ENCODE measurements at regions not wholly inside any gene's neighbourhood (a gene's known extent, or its start where the extent isn't known, plus 50 kb on each side); places are given as distances from the start of the nearest gene placed in this dataset.

GRCh38 chr13:65629926-65630325 is 1600.2 kb downstream of the PCDH9 start:
- no peaks in the 10 kb centered on the region for H3K36me3 Mint-ChIP-seq (ENCODE audit: low read depth)
- no peak for DNase-seq
- no peak for ATAC-seq
- H3K4me1 Mint-ChIP-seq = no peaks in the 10 kb centered on the region
- H3K9me3 ChIP-seq (ENCODE audit: control insufficient read depth, low read length, poor library complexity, severe bottlenecking) = no peaks in the 10 kb centered on the region
- H3K27me3 Mint-ChIP-seq = no peaks in the 10 kb centered on the region
- H3K4me3 Mint-ChIP-seq = no peak overlapping the region
- H3K27ac Mint-ChIP-seq = no peak overlapping the region

- H3K9me3 ChIP-seq (ENCODE audit: control insufficient read depth, low read length, poor library complexity, severe bottlenecking) = no peaks in the 10 kb centered on the region
- ATAC-seq = no peak
Measured at GRCh38 chr13:65623148-65623547, 1607.0 kb downstream of the PCDH9 start.

GRCh38 chr13:65615506-65615905 is 1614.6 kb downstream of the PCDH9 start:
- no peaks in the 10 kb centered on the region for H3K4me1 Mint-ChIP-seq
- no peak overlapping the region for H3K27ac Mint-ChIP-seq
- no peak for DNase-seq
- no peaks in the 10 kb centered on the region for H3K27me3 Mint-ChIP-seq
- H3K9me3 ChIP-seq (ENCODE audit: control insufficient read depth, low read length, poor library complexity, severe bottlenecking) = no peaks in the 10 kb centered on the region
- H3K36me3 Mint-ChIP-seq (ENCODE audit: low read depth) = no peaks in the 10 kb centered on the region
- ATAC-seq = no peak
- H3K4me3 Mint-ChIP-seq = no peak overlapping the region

More at GRCh38 chr13:65623148-65623547, 1607.0 kb downstream of the PCDH9 start:
- no peak overlapping the region for H3K27ac Mint-ChIP-seq
- no peaks in the 10 kb centered on the region for H3K27me3 Mint-ChIP-seq
- no peaks in the 10 kb centered on the region for H3K36me3 Mint-ChIP-seq (ENCODE audit: low read depth)
- H3K4me3 Mint-ChIP-seq = no peak overlapping the region
- no peak for DNase-seq
- H3K4me1 Mint-ChIP-seq = no peaks in the 10 kb centered on the region

- no peaks in the 10 kb centered on the region for H3K9me3 ChIP-seq (ENCODE audit: control insufficient read depth, low read length, poor library complexity, severe bottlenecking)
- H3K27ac Mint-ChIP-seq = no peak overlapping the region
- no peaks in the 10 kb centered on the region for H3K36me3 Mint-ChIP-seq (ENCODE audit: low read depth)
- H3K4me3 Mint-ChIP-seq = no peak overlapping the region
- H3K27me3 Mint-ChIP-seq = no peaks in the 10 kb centered on the region
- ATAC-seq = no peak
- no peaks in the 10 kb centered on the region for H3K4me1 Mint-ChIP-seq
- no peak for DNase-seq
Measured at GRCh38 chr13:65613004-65613403, 1617.1 kb downstream of the PCDH9 start.

- no peaks in the 10 kb centered on the region for H3K9me3 ChIP-seq (ENCODE audit: control insufficient read depth, low read length, poor library complexity, severe bottlenecking)
- Mint-ChIP-seq H3K4me1 (no peaks in the 10 kb centered on the region), H3K4me3 (no peak overlapping the region), H3K36me3 (ENCODE audit: low read depth) (no peaks in the 10 kb centered on the region), H3K27me3 (no peaks in the 10 kb centered on the region), H3K27ac (no peak overlapping the region)
- no peak for DNase-seq
- ATAC-seq = no peak
Measured at GRCh38 chr13:65609350-65609749, 1620.8 kb downstream of the PCDH9 start.

- ATAC-seq (no peak), DNase-seq (no peak)
- no peaks in the 10 kb centered on the region for H3K9me3 ChIP-seq (ENCODE audit: control insufficient read depth, low read length, poor library complexity, severe bottlenecking)
- H3K36me3 Mint-ChIP-seq (ENCODE audit: low read depth) = no peaks in the 10 kb centered on the region
- H3K4me1 Mint-ChIP-seq = no peaks in the 10 kb centered on the region
- H3K27ac Mint-ChIP-seq = no peak overlapping the region
- no peaks in the 10 kb centered on the region for H3K27me3 Mint-ChIP-seq
- no peak overlapping the region for H3K4me3 Mint-ChIP-seq
Measured at GRCh38 chr13:65606622-65607021, 1623.5 kb downstream of the PCDH9 start.

DNA sequence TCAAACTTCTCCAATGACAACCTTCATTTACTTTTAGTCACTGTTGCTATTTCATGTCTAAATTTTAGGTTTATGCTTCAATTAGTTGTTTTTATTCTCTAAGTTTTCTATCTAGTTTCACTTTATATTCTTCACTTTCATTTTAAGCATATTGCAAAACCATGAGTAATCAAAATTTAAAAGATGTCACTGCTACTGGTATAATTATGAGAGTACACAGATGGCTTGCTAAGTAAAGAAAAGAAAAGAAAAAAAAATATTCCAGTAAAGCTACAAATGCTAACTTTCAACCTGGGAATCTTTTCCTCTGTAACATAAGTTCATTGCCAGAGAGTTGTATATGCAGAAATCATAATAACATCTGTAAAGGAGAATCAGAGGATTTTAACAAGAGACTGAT is 1624.7 kb downstream of the PCDH9 start:
- Mint-ChIP-seq H3K4me1 (no peaks in the 10 kb centered on the region), H3K27ac (no peak overlapping the region), H3K4me3 (no peak overlapping the region), H3K27me3 (no peaks in the 10 kb centered on the region), H3K36me3 (ENCODE audit: low read depth) (no peaks in the 10 kb centered on the region)
- H3K9me3 ChIP-seq (ENCODE audit: control insufficient read depth, low read length, poor library complexity, severe bottlenecking) = no peaks in the 10 kb centered on the region
- no peak for DNase-seq
- ATAC-seq = no peak

DNA sequence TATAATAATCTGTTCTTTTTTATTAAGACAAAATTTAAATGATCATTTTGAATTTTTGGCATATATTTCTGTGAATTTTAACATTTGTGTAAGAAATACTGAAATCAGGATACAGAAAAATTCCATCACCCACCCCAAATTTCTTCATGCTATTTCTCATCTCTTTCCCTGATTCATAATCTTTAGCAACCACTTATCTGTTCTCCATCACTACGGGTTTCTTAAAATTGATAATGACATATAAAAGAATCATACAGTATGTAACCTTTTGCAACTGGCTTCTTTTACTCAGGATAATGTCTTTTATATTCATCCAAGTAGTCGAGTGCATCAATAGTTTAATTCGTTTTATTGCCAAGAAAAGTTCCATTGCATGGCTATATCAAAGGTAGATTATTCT is 1627.0 kb downstream of the PCDH9 start:
- no peaks in the 10 kb centered on the region for H3K4me1 Mint-ChIP-seq
- H3K27ac Mint-ChIP-seq = no peak overlapping the region
- no peaks in the 10 kb centered on the region for H3K27me3 Mint-ChIP-seq
- no peaks in the 10 kb centered on the region for H3K36me3 Mint-ChIP-seq (ENCODE audit: low read depth)
- no peaks in the 10 kb centered on the region for H3K9me3 ChIP-seq (ENCODE audit: control insufficient read depth, low read length, poor library complexity, severe bottlenecking)
- ATAC-seq (no peak), DNase-seq (no peak)
- no peak overlapping the region for H3K4me3 Mint-ChIP-seq

DNA sequence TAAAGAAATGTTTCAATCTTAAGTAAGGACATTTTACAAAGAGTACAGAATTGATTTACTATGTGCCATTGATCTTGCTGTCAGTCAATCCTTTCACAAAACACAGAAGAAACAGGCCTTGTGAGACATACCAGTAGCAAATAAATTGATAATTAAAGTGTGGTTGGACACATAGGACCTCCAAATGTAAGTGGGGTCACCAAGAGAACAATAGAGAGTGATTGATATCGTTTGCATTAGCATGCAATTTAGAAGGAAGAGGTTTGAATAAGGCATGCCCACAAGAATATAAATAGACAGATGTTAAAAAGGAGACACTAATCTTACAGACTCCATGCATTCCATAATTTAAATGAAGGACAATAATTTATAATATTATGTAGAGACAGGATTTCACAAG is 1628.3 kb downstream of the PCDH9 start:
- Mint-ChIP-seq H3K4me3 (no peak overlapping the region), H3K27me3 (no peaks in the 10 kb centered on the region), H3K4me1 (no peaks in the 10 kb centered on the region), H3K27ac (no peak overlapping the region), H3K36me3 (ENCODE audit: low read depth) (no peaks in the 10 kb centered on the region)
- DNase-seq (no peak), ATAC-seq (no peak)
- no peaks in the 10 kb centered on the region for H3K9me3 ChIP-seq (ENCODE audit: control insufficient read depth, low read length, poor library complexity, severe bottlenecking)

- Mint-ChIP-seq H3K36me3 (ENCODE audit: low read depth) (no peaks in the 10 kb centered on the region), H3K4me3 (no peak overlapping the region), H3K4me1 (no peaks in the 10 kb centered on the region), H3K27ac (no peak overlapping the region), H3K27me3 (no peaks in the 10 kb centered on the region)
- H3K9me3 ChIP-seq (ENCODE audit: control insufficient read depth, low read length, poor library complexity, severe bottlenecking) = no peaks in the 10 kb centered on the region
- no peak for DNase-seq
- no peak for ATAC-seq
Measured at GRCh38 chr13:65600702-65601101, 1629.4 kb downstream of the PCDH9 start.

GRCh38 chr13:65597839-65598818 is 1632.0 kb downstream of the PCDH9 start:
- no peaks in the 10 kb centered on the region for H3K27me3 Mint-ChIP-seq
- no peak for ATAC-seq
- H3K27ac Mint-ChIP-seq = no peak overlapping the region
- H3K36me3 Mint-ChIP-seq (ENCODE audit: low read depth) = no peaks in the 10 kb centered on the region
- no peaks in the 10 kb centered on the region for H3K9me3 ChIP-seq (ENCODE audit: control insufficient read depth, low read length, poor library complexity, severe bottlenecking)
- no peak for DNase-seq
- no peak overlapping the region for H3K4me3 Mint-ChIP-seq
- H3K4me1 Mint-ChIP-seq = no peaks in the 10 kb centered on the region

DNA sequence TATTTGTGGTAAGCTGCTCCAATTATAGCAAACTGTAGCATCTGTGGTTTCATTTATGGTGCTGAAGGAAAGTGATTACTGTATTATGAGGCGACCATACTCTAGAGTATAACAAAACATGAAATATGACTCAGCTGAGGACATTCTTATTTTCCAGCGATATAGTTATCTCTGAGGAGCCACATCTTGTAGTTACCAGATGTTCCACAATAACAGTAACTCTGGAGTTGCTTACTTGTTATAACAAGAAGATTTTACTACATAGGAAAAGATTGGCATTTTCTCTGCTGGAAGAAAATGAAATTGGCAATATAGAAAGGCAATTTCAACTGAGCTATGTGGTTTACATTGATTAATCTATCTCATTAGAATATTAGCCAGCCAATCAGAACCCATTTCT is 1634.2 kb downstream of the PCDH9 start:
- no peaks in the 10 kb centered on the region for H3K9me3 ChIP-seq (ENCODE audit: control insufficient read depth, low read length, poor library complexity, severe bottlenecking)
- H3K4me3 Mint-ChIP-seq = no peak overlapping the region
- H3K4me1 Mint-ChIP-seq = no peaks in the 10 kb centered on the region
- H3K27me3 Mint-ChIP-seq = no peaks in the 10 kb centered on the region
- DNase-seq = no peak
- ATAC-seq = no peak
- H3K27ac Mint-ChIP-seq = no peak overlapping the region
- no peaks in the 10 kb centered on the region for H3K36me3 Mint-ChIP-seq (ENCODE audit: low read depth)

DNA sequence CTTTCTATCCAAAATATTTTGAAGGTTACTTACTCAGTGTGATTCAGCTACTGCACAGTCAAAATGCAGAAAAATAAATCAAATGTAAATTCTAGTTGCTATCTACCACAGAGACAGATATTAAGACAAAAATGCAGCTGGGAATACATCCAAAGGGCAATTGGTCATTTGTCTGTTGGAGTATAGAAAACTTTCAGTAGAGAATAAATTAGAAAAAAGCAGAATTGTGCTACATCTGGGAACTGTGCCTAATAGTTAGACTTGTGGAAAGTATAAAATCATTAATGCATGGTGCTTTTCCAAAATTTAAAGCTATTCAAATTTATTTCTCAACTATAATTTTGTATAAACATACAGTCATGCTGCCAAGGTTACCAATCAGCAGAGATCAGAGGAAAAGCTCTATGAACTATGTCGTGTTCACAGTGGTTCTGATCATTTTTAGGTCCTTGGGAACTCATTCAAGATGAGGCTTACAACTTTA is 1635.8 kb downstream of the PCDH9 start:
- Mint-ChIP-seq H3K27me3 (no peaks in the 10 kb centered on the region), H3K36me3 (ENCODE audit: low read depth) (no peaks in the 10 kb centered on the region), H3K27ac (no peak overlapping the region), H3K4me3 (no peak overlapping the region), H3K4me1 (no peaks in the 10 kb centered on the region)
- ATAC-seq (no peak), DNase-seq (no peak)
- no peaks in the 10 kb centered on the region for H3K9me3 ChIP-seq (ENCODE audit: control insufficient read depth, low read length, poor library complexity, severe bottlenecking)

DNA sequence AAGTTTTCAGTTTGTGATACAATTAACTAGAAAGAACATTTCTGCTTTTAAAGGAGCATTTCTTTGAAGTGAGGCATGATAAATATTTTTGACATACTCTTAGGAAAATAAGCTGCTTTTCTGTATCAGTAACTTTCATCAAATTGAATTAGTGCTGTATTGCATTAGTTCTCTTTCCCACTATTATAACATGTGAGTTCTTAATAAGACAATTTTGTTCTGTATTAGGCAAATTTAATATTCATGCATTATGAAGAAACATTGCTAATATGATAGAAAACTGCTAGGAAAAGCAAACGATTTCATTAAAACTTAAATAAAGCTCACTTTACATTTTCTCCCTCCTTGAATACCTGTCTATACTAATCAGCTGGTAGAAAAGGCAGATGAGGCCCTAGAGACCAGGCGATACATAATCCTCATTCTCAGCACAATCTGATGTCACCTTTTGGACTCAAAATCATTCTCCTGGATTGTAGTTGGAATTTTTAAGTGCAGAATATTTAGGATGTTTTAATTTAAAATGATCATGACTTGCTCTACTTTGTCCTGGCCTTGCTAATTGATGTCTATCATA is 1636.8 kb downstream of the PCDH9 start:
- ATAC-seq = no peak
- Mint-ChIP-seq H3K27ac (no peak overlapping the region), H3K27me3 (no peaks in the 10 kb centered on the region), H3K4me3 (no peak overlapping the region), H3K36me3 (ENCODE audit: low read depth) (no peaks in the 10 kb centered on the region), H3K4me1 (no peaks in the 10 kb centered on the region)
- no peak for DNase-seq
- no peaks in the 10 kb centered on the region for H3K9me3 ChIP-seq (ENCODE audit: control insufficient read depth, low read length, poor library complexity, severe bottlenecking)

Measured in T-helper 17 cell (primary cell).